ENCODE measurements at regions not wholly inside any gene's neighbourhood (a gene's known extent, or its start where the extent isn't known, plus 50 kb on each side); places are given as distances from the start of the nearest gene placed in this dataset.
"Not testable (repeated sequence)": the region's sequence is repeated elsewhere in the genome, so short reads cannot be mapped to it uniquely, and the experiment has no call there.

GRCh38 chr14:43625294-43625693 is 881.8 kb downstream of the FSCB start:
- DNase-seq (ENCODE audit: extremely low read depth in 1 of 2, low read depth in 1 of 2) = no peak

DNA sequence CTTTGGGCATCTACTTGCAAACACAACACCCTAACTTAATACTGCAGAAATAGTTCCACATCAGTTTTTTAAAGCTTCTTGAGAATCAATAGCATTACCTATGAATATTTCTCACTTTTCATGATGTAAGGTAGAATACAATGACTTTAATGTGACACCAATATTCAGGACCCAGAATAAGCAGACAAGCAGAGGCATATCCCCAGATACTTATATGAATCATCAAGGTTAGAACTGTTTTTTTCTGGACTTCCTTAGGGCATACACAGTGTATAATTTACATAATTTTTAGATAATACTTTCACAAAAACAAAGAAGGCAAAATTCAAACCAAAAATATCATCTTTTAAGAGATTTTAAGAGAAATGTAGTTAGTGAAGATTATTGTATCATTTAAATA is 885.8 kb downstream of the FSCB start:
- DNase-seq (ENCODE audit: extremely low read depth in 1 of 2, low read depth in 1 of 2) = no peak

- DNase-seq (ENCODE audit: extremely low read depth in 1 of 2, low read depth in 1 of 2) = no peak
These were observed 911.8 kb downstream of the FSCB start for GRCh38 chr14:43595096-43595772.

- no peak for DNase-seq (ENCODE audit: extremely low read depth in 1 of 2, low read depth in 1 of 2)
These were observed 915.3 kb downstream of the FSCB start for GRCh38 chr14:43591776-43592175.

DNA sequence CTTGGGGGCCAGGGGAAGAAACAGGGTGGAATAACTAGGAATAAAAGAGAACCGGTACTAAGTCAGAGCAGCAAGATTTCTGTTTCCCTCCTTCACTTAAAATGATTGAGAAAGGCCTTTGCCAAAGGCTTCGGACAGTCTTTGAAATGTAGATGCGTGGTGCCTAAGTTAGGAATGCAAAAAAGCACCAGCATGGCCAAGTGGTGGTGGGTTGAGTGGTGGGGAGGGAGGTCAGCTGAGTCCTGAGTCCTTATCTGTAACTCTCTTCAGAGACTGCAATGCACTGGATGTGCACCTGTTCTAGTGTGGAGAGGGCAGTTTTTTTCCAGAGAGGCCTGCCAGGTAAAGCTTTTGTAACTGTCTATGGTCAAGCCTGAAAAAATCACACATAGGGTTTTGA is 919.9 kb downstream of the FSCB start:
- no peak for DNase-seq (ENCODE audit: extremely low read depth in 1 of 2, low read depth in 1 of 2)

- DNase-seq (ENCODE audit: extremely low read depth in 1 of 2, low read depth in 1 of 2) = no peak
These were observed 927.4 kb downstream of the FSCB start for GRCh38 chr14:43579671-43580070.

- no peak for DNase-seq (ENCODE audit: extremely low read depth in 1 of 2, low read depth in 1 of 2)
These were observed 939.1 kb downstream of the FSCB start for GRCh38 chr14:43568022-43568421.

DNA sequence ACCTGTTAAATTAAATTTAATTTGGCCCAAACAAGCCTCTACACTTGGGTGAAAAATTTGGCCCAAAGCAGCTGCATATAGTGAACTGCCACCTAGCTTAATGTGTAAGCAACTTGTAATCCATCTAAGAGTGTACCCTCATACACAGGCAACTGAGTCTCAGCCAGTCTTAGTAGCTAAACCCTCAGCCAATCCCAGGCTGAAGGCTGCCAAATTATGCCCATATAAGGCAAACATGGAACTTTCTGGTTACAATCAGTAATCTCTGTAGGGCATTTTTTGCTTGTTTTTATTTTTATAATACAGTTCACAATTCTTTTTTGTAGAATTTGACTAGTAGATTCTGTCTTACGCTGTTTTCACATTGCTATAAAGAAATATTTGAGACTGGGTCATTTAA is 958.7 kb downstream of the FSCB start:
- no peak for DNase-seq (ENCODE audit: extremely low read depth in 1 of 2, low read depth in 1 of 2)

DNA sequence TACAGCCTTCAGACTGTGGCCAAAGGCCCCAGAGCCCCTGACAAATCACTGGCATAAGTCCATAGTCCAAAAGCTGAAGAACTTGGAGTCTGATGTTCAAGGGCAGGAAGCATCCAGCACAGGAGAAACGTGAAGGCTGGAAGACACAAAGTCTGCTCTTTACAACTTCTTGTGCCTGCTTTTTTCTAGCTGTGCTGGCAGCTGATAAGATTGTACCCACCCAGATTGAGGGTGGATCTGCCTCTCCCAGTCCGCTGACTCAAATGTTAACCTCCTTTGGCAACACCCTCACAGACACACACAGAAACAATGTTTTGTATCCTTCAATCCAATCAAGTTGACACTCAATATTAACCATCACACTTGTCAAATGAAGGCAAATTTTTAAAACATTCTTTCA is 959.5 kb downstream of the FSCB start:
- DNase-seq (ENCODE audit: extremely low read depth in 1 of 2, low read depth in 1 of 2) = not testable (repeated sequence)

DNA sequence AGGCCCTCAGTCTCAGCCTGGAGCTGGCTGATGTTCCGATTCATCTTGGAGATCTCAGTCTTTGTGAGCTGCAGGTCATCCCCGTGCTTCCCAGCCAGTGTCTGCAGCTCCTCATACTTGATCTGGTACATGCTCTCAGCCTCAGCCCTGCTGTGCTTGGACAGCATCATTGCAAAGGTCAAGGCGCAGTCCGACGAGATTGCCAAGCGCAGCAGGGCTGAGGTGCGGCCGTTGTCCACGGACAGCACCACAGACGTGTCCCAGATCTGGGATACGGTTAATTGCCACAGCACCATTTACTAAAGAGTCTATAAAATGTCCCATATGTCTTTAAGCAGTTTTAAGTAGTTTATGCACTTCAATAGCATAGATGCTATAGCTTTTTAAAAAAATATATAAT is 965.7 kb downstream of the FSCB start:
- no peak for DNase-seq (ENCODE audit: extremely low read depth in 1 of 2, low read depth in 1 of 2)

DNA sequence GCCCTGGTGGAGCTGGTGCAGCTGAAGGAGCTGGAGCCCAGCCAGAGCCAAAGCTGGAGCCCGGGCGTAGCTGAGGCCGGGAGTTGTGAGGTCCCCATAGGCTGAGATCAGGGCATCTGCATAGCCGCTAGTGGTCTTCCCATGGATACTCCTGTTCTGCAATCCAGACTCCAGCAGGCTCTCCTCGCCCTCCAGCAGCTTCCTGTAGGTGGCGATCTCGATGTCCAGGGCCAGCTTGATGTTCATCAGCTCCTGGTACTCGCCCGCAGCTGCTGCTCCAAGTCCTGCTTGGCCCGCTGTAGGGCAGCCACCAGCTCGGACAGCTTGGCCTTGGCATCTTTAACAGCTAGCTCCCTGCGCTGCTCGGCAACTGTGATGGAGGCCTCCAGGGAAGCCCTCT is 966.1 kb downstream of the FSCB start:
- no peak for DNase-seq (ENCODE audit: extremely low read depth in 1 of 2, low read depth in 1 of 2)

DNA sequence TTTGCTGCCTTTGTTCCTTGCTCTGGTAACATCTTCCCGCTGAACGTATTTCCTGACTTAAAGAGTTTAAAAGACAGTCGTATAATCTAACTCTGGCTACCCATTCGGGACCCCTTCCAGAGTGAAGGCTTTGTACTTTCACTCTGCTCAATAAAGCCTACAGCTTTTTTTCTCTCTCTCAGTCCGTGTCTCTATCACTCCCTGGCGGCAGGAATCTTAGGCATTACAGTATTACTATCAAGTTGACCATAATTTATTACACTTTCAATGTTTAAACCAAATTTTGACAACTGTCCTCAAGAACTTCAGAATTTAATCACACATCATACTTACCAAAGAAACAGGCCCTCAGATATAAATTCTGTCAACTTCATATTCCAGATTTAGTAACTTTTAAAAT is 967.9 kb downstream of the FSCB start:
- DNase-seq (ENCODE audit: extremely low read depth in 1 of 2, low read depth in 1 of 2) = no peak

DNA sequence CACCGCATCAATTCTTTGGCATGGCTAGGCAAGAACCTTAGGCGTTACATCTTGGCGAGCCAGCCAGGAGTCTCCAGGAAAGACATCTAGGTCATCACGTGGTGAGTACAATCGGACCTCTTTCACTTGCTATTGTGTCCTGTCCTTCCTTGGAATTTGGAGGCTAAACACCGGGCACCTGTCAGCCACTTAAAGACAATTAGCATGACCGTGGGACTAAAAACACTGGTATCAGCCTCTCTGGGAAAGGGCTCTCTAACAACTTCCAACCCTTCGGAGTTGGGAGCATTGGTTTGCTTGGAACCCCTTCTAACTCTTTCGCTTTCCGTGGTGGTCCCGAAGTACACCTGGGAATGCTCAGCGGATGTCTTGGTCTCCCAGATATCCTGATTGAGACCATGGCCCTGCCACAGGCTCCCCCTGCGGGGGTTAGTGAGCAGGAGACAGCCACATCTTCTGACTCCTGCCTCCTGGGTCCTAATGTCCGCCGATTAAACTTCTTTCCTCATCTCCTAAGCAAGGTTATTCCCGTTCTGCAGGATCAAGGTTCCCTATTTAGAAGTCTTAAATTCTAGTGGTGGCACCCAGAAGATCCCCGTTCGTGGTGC is 971.7 kb downstream of the FSCB start:
- DNase-seq (ENCODE audit: extremely low read depth in 1 of 2, low read depth in 1 of 2) = no peak

- DNase-seq (ENCODE audit: extremely low read depth in 1 of 2, low read depth in 1 of 2) = no peak
These were observed 974.2 kb downstream of the FSCB start for GRCh38 chr14:43532825-43533416.

- DNase-seq (ENCODE audit: extremely low read depth in 1 of 2, low read depth in 1 of 2) = no peak
These were observed 978.8 kb downstream of the FSCB start for GRCh38 chr14:43528321-43528720.

DNA sequence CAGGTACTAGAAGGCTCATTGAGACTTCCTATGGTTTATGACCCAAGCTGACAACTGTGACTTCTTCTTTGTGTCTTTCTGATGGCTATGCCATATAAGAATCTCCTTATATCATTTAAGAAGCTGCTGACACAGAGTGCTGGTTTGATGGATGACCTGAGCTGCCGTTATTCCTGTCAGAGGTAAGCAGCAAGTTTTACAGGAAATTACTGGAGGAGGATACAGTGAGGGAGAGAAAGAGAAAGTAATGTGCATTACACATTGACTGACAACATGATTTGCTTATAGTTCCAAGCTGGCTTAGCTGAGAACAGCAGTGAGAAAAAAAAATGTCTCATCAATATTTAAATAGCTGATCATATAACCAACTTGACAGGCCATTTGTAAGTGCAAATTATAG is 981.4 kb downstream of the FSCB start:
- DNase-seq (ENCODE audit: extremely low read depth in 1 of 2, low read depth in 1 of 2) = no peak

GRCh38 chr14:43522901-43523300 is 984.2 kb downstream of the FSCB start:
- no peak for DNase-seq (ENCODE audit: extremely low read depth in 1 of 2, low read depth in 1 of 2)

DNA sequence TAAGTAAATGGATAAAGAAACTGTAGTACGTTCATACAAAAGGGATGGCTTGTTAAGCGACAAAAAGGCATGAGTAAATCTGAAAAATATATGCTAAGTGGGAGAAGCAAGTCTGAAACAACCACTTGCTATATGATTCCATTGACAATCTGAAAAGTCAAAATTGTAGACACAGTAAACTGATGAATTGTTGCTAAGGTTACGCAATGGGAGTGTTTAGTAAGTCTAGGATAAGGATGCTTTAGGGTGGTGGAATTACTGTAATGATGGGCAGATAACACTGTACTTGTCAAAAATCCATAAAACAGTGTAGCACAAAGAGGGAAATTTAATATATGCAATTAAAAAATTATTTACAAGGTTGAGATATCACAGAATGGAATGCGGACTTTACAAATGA is 984.9 kb downstream of the FSCB start:
- no peak for DNase-seq (ENCODE audit: extremely low read depth in 1 of 2, low read depth in 1 of 2)

DNA sequence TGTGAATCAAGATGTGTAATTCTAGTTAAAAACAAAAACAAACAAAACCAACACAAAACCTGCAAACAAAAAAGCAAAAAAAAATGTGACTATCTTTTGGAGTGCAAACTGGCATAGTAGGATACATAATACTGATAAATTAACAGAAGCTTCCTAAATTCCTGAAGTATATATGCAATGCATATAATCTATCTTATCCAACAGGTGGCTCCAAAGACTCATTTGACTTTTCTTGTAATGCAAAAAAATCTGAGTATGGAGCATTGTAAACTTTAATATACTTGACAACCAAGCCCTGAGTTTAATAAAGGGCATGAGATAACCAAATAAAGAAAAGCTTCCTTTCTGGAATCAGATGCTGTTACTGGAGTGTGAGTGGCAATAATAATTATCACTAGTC is 1003.6 kb downstream of the FSCB start:
- no peak for DNase-seq (ENCODE audit: extremely low read depth in 1 of 2, low read depth in 1 of 2)

DNA sequence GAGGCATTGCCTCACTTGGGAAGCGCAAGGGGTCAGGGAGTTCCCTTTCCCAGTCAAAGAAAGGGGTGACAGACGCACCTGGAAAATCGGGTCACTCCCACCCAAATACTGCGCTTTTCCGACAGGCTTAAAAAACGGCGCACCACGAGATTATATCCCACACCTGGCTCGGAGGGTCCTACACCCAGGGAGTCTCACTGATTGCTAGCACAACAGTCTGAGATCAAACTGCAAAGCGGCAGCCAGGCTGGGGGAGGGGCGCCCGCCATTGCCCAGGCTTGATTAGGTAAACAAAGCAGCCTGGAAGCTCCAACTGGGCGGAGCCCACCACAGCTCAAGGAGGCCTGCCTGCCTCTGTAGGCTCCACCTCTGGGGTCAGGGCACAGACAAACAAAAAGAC is 1014.7 kb downstream of the FSCB start:
- DNase-seq (ENCODE audit: extremely low read depth in 1 of 2, low read depth in 1 of 2) = not testable (repeated sequence)

GRCh38 chr14:43483415-43483814 is 1023.7 kb downstream of the FSCB start:
- no peak for DNase-seq (ENCODE audit: extremely low read depth in 1 of 2, low read depth in 1 of 2)

GRCh38 chr14:43481864-43482263 is 1025.2 kb downstream of the FSCB start:
- DNase-seq (ENCODE audit: extremely low read depth in 1 of 2, low read depth in 1 of 2) = no peak

DNA sequence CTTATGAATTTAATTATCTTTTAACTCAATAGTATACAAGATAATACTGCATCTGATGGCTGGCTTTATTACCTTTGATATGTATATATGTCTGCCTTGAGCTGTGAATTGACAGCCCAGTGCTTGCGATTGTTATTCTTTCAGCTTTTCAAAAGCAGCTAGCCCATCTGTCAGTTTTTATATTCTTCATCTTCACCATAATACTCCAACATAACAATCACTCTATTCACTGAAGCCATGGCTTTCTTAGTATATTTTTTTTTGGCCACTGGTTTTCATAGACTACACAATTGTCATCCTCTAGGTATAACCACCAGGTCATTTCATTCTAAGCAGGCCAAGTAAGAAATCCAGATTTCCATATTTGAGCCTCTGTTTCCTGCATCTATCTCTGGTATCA is 1026.1 kb downstream of the FSCB start:
- DNase-seq (ENCODE audit: extremely low read depth in 1 of 2, low read depth in 1 of 2) = no peak
